Hepatocyte (in vitro differentiated cells): ENCODE measurements at regions not wholly inside any gene's neighbourhood (a gene's known extent, or its start where the extent isn't known, plus 50 kb on each side); places are given as distances from the start of the nearest gene placed in this dataset.

Experiments
- CTCF ChIP-seq: fragments of 200-600 bp; sonication (generic); IDR thresholded peaks from 2 replicates; pipeline ENCODE4 v1.5.1; 2016; ENCODE audit warnings: antibody characterized with exemption, mild to moderate bottlenecking; ENCODE audit not compliant: poor library complexity
- EZH2 ChIP-seq: fragments of 200-600 bp; sonication (generic); IDR thresholded peaks from 2 replicates; pipeline ENCODE4 v1.6.1; 2016; ENCODE audit warnings: antibody characterized with exemption, mild to moderate bottlenecking, borderline replicate concordance
- EZH2phosphoT487 ChIP-seq: fragments of 200-600 bp; sonication (generic); IDR thresholded peaks from one replicate; pipeline ENCODE4 v1.6.1; 2018; ENCODE audit warnings: antibody characterized with exemption, mild to moderate bottlenecking, low read depth, moderate library complexity; ENCODE audit not compliant: unreplicated experiment, severe bottlenecking

GRCh38 chr6:156689656-156690055 is 87.5 kb upstream of the ARID1B start:
- no peak for TF ChIP-seq CTCF
- TF ChIP-seq EZH2 = no peak
- no peak for TF ChIP-seq EZH2phosphoT487
